Esophagus squamous epithelium (tissue), 4 donors: ENCODE measurements at regions not wholly inside any gene's neighbourhood (a gene's known extent, or its start where the extent isn't known, plus 50 kb on each side); places are given as distances from the start of the nearest gene placed in this dataset.

Experiments
- CTCF ChIP-seq, 6 experiments: fragments of 450-650 bp in 4 of 6; fragments of 200-600 bp in 2 of 6; sonication (generic) in 2 of 6; IDR thresholded peaks; one replicate each; pipeline ENCODE4 v1.5.1; 2016 to 2019; ENCODE audit warnings: antibody characterized with exemption in 6 of 6, mild to moderate bottlenecking in 4 of 6, moderate library complexity in 4 of 6
- POLR2A ChIP-seq, 4 donors: fragments of 450-650 bp; IDR thresholded peaks; one replicate each; pipeline ENCODE4 v1.6.1; 2017; ENCODE audit warnings: antibody characterized with exemption in 4 of 4, mild to moderate bottlenecking in 4 of 4, moderate library complexity in 3 of 4

- TF ChIP-seq POLR2A (IDR thresholded peaks at IDR 0.05) (no peak), CTCF (IDR thresholded peaks at IDR 0.05) (no peak)
These were observed 364.0 kb upstream of the SPANXN4 start for GRCh38 chrX:142661696-142662095.
